Epithelial cell of proximal tubule (primary cell): ENCODE measurements at regions not wholly inside any gene's neighbourhood (a gene's known extent, or its start where the extent isn't known, plus 50 kb on each side); places are given as distances from the start of the nearest gene placed in this dataset.
"Not testable (repeated sequence)": the region's sequence is repeated elsewhere in the genome, so short reads cannot be mapped to it uniquely, and the experiment has no call there.

Experiments used
- DNase-seq: peaks from one replicate; pipeline ENCODE4 v3.0.0-alpha.2; 2011; ENCODE audit warnings: low read depth
- H3K4me3 ChIP-seq: 2 replicates; pipeline ENCODE4 v1.5.1; 2011; ENCODE audit warnings: low read depth, mild to moderate bottlenecking, low read length
- TF ChIP-seq, protein P1 (sequence below): conservative IDR thresholded peaks from 2 replicates; pipeline ENCODE4 v1.5.1; 2012; ENCODE audit warnings: low read depth, mild to moderate bottlenecking, low read length

DNA sequence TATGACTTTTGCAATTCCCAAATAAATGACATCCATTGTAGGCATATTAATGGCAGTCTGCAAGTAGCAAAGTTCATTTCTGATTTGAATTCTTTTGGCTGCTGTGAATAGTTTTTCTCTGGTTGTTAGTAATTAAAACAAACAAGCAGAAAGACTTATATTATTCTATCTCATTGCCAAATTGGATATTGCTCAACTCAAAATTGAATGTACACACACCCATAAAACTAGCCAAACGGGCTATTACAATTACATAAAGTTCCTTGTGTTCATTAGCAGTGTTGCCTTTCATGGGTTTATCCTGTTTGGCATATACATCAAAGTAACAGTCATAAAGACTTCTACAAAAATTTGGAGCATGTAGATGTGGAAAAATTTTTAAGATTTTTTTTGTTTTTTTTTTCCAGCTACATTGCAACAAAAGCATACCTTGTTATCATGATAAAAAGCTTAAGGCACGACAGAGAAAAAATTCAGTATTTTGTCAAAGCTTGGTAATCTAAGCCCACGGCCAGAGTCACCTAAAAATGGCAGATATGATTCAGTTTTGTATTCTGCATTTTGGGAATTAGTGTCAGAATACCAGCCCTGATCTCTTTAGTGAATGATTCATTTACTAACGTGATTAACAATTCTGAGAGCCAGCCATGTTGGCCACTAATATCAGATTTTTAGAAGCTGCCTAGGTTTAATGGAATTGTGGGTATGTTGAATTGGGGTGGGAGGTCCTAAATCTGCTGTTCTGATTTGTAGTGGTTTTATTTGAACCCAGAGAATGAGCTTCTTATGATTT is 108.4 kb downstream of the KLF5 start:
- no peak for DNase-seq
- TF ChIP-seq, protein P1, sequence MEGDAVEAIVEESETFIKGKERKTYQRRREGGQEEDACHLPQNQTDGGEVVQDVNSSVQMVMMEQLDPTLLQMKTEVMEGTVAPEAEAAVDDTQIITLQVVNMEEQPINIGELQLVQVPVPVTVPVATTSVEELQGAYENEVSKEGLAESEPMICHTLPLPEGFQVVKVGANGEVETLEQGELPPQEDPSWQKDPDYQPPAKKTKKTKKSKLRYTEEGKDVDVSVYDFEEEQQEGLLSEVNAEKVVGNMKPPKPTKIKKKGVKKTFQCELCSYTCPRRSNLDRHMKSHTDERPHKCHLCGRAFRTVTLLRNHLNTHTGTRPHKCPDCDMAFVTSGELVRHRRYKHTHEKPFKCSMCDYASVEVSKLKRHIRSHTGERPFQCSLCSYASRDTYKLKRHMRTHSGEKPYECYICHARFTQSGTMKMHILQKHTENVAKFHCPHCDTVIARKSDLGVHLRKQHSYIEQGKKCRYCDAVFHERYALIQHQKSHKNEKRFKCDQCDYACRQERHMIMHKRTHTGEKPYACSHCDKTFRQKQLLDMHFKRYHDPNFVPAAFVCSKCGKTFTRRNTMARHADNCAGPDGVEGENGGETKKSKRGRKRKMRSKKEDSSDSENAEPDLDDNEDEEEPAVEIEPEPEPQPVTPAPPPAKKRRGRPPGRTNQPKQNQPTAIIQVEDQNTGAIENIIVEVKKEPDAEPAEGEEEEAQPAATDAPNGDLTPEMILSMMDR = no peak

DNA sequence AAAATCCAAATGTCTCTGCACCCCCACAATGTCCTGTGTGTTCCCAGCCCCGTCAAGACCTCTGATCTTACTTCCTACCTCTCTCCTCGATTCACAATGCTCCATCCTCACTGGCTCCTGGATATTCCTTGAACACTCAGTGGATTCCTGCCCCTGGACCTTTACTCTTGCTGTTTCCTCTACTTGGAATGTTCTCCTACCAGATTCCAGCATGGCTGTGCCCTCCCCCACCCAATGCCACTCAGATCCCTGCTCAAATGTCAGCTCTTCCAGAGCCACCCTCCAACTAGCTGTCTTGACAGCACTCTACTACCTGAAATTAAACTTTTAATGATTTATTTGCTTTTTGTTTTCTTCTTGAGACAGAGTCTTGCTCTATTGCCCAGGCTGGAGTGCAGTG is 107.4 kb downstream of the KLF5 start:
- TF ChIP-seq, protein P1 = no peak
- no peak overlapping the region for H3K4me3 ChIP-seq

More for the DNA sequence above, 108.4 kb downstream of the KLF5 start:
- no peak overlapping the region for H3K4me3 ChIP-seq

DNA sequence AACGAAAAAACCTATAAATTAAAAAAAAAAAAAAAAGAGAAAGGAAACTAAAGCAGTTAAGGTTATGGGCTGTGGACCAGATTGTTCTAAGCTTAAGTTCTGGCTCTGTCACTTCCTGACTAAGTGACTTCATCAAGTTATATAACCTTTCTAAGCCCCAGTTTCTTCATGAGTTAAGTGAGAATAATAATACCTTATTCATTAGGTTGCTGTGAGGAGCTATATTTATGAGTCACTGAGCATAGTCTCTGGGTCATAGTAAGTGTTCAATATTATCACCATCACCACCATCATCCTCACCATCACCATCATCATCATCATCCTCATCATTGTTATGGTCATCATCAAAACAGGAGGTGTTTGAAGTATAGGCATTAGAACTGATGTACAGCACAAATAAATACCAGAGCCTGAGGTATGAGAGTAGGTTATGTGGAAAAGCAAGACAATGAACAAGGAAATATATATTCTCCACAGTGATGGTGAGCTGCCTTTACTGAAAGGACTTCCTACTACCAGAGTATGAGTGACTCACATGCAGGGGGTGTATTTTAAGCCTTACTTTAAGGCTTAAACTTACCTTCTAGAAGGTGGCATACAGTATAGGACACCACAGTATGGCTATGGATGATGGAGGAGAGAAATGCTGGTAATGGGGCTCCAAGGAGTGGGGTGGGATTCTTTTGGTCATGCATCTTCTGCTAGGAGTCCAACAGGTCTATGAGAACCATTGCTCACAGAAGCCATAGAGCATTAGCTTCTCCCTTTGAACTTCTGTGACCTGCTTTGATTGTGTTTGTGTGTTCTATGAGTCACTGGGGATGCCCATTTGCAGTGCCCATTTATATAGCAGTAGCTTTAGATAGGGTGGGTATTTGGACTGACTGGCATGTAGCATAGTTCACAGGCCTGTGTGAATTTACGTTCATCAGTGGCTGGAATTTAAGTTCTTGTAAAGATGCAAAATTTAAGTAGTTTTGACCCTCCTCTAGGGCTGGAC is 104.4 kb downstream of the KLF5 start:
- TF ChIP-seq, protein P1 = no peak
- H3K4me3 ChIP-seq = no peak overlapping the region
- DNase-seq = no peak

More for the DNA sequence above, 107.4 kb downstream of the KLF5 start:
- DNase-seq = no peak

DNA sequence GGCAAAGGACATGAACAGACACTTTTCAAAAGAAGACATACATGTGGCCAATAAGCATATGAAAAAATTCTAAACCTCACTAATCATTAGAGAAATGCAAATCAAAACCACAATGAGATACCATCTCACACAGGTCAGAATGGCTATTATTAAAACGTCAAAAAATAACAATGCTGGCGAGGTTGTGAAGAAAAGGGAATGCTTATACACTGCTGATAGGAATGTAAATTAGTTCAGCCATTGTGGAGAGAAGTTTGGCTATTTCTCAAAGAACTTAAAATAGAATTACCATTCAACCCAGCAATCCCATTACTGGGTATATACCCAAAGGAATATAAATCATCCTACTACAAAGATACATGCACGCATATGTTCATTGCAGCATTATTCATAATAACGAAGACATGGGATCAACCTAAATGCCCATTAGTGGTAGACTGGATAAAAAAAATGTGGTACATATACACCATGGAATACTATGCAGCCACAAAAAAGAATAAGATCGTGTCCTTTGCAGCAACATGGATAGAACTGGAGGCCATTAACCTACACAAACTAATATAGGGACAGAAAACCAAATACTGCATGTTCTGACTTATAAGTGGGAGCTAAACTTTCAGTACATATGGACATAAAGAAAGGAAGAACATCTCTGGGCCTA is 101.7 kb downstream of the KLF5 start:
- not testable (repeated sequence) for H3K4me3 ChIP-seq, DNase-seq

DNA sequence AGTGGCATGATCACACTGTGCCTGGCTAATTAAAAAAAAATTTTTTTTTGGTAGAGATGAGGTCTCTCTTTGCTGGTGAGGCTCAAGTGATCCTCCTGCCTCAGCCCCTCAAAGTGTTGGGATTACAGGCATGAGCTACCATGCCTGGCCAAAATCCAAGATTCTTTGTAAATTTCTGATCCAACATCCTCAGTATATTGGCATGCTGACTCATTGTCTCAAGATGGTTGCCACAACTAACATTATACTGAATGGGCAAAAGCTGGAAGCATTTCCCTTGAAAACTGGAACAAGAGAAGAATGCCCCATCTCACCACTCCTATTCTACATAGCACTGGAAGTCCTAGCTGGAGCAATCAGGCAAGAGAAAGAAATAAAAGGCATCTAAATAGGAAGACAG is 100.0 kb downstream of the KLF5 start:
- peak; percentile 68 for DNase-seq
- no peak overlapping the region for H3K4me3 ChIP-seq
- TF ChIP-seq, protein P1 = no peak

DNA sequence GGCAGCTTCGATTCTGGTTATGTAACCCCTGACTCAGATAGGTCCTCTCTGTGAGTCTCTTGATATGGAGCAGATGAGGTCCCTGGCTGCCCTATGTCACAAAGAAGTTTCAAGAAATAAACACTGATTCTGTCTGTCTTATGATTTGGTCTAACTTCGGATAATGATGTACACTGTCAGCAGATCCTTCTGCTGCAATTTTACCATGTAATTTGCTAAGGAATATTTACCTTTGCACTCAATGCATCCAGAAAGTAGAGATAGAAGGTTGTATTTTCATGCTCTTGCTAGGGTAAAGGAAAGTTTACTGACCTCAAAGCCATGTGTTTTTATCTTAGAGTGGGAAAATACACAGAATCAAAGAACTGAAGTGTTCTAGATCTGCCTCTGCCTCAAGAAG is 98.2 kb downstream of the KLF5 start:
- no peak for DNase-seq
- no peak overlapping the region for H3K4me3 ChIP-seq
- TF ChIP-seq, protein P1 = no peak

DNA sequence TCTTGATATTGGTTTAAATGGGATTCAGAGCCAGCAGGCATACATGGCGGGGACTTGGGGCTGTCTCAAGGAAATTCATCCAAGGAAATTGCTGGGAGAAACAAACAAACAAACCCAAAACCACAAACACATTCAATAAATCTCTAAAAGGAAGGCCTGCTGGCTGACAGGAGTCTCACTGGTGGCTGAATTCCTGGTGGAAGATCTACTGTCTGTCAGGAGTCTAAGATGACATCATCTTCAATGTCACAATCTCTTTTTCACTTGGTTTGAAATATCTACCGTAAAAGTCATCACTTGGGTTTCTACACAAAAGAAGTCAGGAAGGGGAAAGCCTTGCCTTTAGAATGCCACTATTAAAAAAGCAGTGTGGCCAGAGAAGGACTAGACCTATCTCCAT is 87.9 kb downstream of the KLF5 start:
- DNase-seq = no peak
- no peak overlapping the region for H3K4me3 ChIP-seq

More for the DNA sequence above, 87.9 kb downstream of the KLF5 start:
- TF ChIP-seq, protein P1 = no peak
